Colonic mucosa (tissue), 4 donors: ENCODE measurements at regions not wholly inside any gene's neighbourhood (a gene's known extent, or its start where the extent isn't known, plus 50 kb on each side); places are given as distances from the start of the nearest gene placed in this dataset.
A peak's percentile ranks its signal among the peaks of the same experiment; 100 is the strongest.

Experiments used
- DNase-seq: peaks from one replicate; pipeline ENCODE4 v3.0.0-alpha.2; 2020
- H3K27ac ChIP-seq: fragments of 200-600 bp; one replicate; pipeline ENCODE4 v1.8.0; 2021
- H3K27me3 ChIP-seq: fragments of 200-600 bp; one replicate; pipeline ENCODE4 v1.8.0; 2021
- H3K36me3 ChIP-seq: fragments of 200-600 bp; one replicate; pipeline ENCODE4 v1.8.0; 2021
- H3K4me1 ChIP-seq: fragments of 200-600 bp; one replicate; pipeline ENCODE4 v1.8.0; 2021; ENCODE audit warnings: mild to moderate bottlenecking
- H3K4me3 ChIP-seq: fragments of 200-600 bp; one replicate; pipeline ENCODE4 v1.8.0; 2021
- H3K9ac ChIP-seq, 2 donors: one replicate each; pipeline ENCODE4 v1.7.0; 2013; ENCODE audit warnings: control low read depth in 2 of 2, low read depth in 2 of 2, low read length in 2 of 2
- H3K9me3 ChIP-seq: fragments of 200-600 bp; one replicate; pipeline ENCODE4 v1.8.0; 2021
- CTCF ChIP-seq: fragments of 200-600 bp; IDR thresholded peaks from one replicate; pipeline ENCODE4 v1.8.0; 2022; ENCODE audit warnings: antibody characterized with exemption, mild to moderate bottlenecking
- intact Hi-C: fragments of 100-400 bp; cut with DNase I; formaldehyde crosslinking; loops from one replicate; pipeline ENCODE4 v1.14.1; 2022
- donor health status: healthy.
- donor health status: DM: no; HTN: no; CAD: no.
- donor health status: DM: no; HTN: no; CAD: no.

GRCh38 chr11:116641561-116642045 is 131.2 kb downstream of the BUD13 start:
- Histone ChIP-seq H3K9me3 (no peaks in the 10 kb centered on the region), H3K27ac (no peak overlapping the region), H3K36me3 (no peaks in the 10 kb centered on the region), H3K4me1 (no peaks in the 10 kb centered on the region), H3K27me3 (no peaks in the 10 kb centered on the region), H3K9ac (no peak overlapping the region), H3K4me3 (no peak overlapping the region)
- peak; percentile 62 for TF ChIP-seq CTCF
- peak; percentile 40 for DNase-seq
- intact Hi-C loops = loop anchor here (2.0 kb wide), 1 partner anchor 127 kb away; no protein-coding TSS in a partner anchor

GRCh38 chr11:116640641-116641402 is 132.0 kb downstream of the BUD13 start:
- Histone ChIP-seq H3K9me3 (no peaks in the 10 kb centered on the region), H3K9ac (no peak overlapping the region), H3K27me3 (no peaks in the 10 kb centered on the region), H3K4me3 (no peak overlapping the region), H3K36me3 (no peaks in the 10 kb centered on the region), H3K27ac (no peak overlapping the region), H3K4me1 (no peaks in the 10 kb centered on the region)
- intact Hi-C loops = loop anchor here (2.0 kb wide), 1 partner anchor 126 kb away; no protein-coding TSS in a partner anchor
- no peak for TF ChIP-seq CTCF
- DNase-seq = no peak

- Histone ChIP-seq H3K27me3 (no peaks in the 10 kb centered on the region), H3K4me3 (no peak overlapping the region), H3K9me3 (no peaks in the 10 kb centered on the region), H3K9ac (no peak overlapping the region), H3K27ac (no peak overlapping the region), H3K36me3 (no peaks in the 10 kb centered on the region), H3K4me1 (no peaks in the 10 kb centered on the region)
- no peak for TF ChIP-seq CTCF
- DNase-seq = no peak
- intact Hi-C loops = no loop called here
These were observed 134.3 kb downstream of the BUD13 start for GRCh38 chr11:116638463-116638862.

- no peaks in the 10 kb centered on the region for H3K9me3 ChIP-seq
- H3K9ac ChIP-seq = no peak overlapping the region
- H3K4me1 ChIP-seq = no peaks in the 10 kb centered on the region
- no peak for TF ChIP-seq CTCF
- no peaks in the 10 kb centered on the region for H3K36me3 ChIP-seq
- H3K27ac ChIP-seq = no peak overlapping the region
- no peaks in the 10 kb centered on the region for H3K27me3 ChIP-seq
- no peak for DNase-seq
- intact Hi-C loops = no loop called here
- H3K4me3 ChIP-seq = no peak overlapping the region
These were observed 135.0 kb downstream of the BUD13 start for GRCh38 chr11:116637766-116638165.

GRCh38 chr11:116636341-116636929 is 136.4 kb downstream of the BUD13 start:
- TF ChIP-seq CTCF = no peak
- intact Hi-C loops = no loop called here

More at GRCh38 chr11:116636341-116636929, 136.4 kb downstream of the BUD13 start:
- no peaks in the 10 kb centered on the region for H3K36me3 ChIP-seq
- H3K4me1 ChIP-seq = no peaks in the 10 kb centered on the region
- no peak overlapping the region for H3K4me3 ChIP-seq
- H3K27me3 ChIP-seq = no peaks in the 10 kb centered on the region
- H3K27ac ChIP-seq = no peak overlapping the region
- no peak overlapping the region for H3K9ac ChIP-seq
- no peak for DNase-seq
- H3K9me3 ChIP-seq = no peaks in the 10 kb centered on the region
